ENCODE measurements at regions not wholly inside any gene's neighbourhood (a gene's known extent, or its start where the extent isn't known, plus 50 kb on each side); places are given as distances from the start of the nearest gene placed in this dataset.

DNA sequence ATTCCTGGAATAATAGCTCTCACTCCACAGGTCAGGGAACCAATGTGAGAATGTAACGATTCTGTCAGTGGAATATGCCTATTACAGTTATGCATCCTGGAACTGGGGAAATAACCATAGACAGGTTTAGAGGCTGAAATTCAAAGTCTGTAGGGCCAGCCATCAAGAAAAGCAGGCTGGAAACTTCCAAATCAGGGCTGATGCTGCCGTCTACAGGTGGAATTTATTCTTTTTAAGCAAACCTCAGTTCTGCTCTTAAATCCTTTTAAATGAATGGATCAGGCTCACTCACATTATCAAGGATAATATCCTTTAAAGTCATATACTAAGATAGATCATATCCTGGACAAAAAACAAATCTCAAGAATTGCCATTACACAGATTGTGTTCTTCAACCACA is 699.8 kb downstream of the NR2F2 start:
- TF ChIP-seq, protein P1, sequence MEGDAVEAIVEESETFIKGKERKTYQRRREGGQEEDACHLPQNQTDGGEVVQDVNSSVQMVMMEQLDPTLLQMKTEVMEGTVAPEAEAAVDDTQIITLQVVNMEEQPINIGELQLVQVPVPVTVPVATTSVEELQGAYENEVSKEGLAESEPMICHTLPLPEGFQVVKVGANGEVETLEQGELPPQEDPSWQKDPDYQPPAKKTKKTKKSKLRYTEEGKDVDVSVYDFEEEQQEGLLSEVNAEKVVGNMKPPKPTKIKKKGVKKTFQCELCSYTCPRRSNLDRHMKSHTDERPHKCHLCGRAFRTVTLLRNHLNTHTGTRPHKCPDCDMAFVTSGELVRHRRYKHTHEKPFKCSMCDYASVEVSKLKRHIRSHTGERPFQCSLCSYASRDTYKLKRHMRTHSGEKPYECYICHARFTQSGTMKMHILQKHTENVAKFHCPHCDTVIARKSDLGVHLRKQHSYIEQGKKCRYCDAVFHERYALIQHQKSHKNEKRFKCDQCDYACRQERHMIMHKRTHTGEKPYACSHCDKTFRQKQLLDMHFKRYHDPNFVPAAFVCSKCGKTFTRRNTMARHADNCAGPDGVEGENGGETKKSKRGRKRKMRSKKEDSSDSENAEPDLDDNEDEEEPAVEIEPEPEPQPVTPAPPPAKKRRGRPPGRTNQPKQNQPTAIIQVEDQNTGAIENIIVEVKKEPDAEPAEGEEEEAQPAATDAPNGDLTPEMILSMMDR (IDR thresholded peaks at IDR 0.05), result no peak
- no peak for TF ChIP-seq POLR2A (IDR thresholded peaks at IDR 0.05)

Data from tibial nerve (tissue), 3 donors.